ENCODE measurements at regions not wholly inside any gene's neighbourhood (a gene's known extent, or its start where the extent isn't known, plus 50 kb on each side); places are given as distances from the start of the nearest gene placed in this dataset.

GRCh38 chr9:85204176-85204575 is 534.6 kb downstream of the NTRK2 start:
- Histone ChIP-seq H4K20me1 (ENCODE audit: insufficient read depth, low read length) (no peaks in the 10 kb centered on the region), H3K4me1 (ENCODE audit: control insufficient read depth in 1 of 2, insufficient read depth in 2 of 2, low read length in 2 of 2) (no peaks in the 10 kb centered on the region), H3K79me2 (ENCODE audit: insufficient read depth, low read length) (no peaks in the 10 kb centered on the region), H3K27me3 (ENCODE audit: control insufficient read depth in 2 of 2, insufficient read depth in 2 of 2, low read length in 2 of 2) (no peaks in the 10 kb centered on the region), H3K9ac (ENCODE audit: insufficient read depth, low read length, poor library complexity, severe bottlenecking) (no peak overlapping the region), H3K4me3 (replicated peaks in 1 of 3; ENCODE audit: low read depth in 2 of 3, low read length in 3 of 3) (no peak overlapping the region), H2AFZ (ENCODE audit: insufficient read depth, low read depth, low read length, poor library complexity, severe bottlenecking) (no peak overlapping the region), H3K4me2 (replicated peaks; ENCODE audit: extremely low read depth, low read length, poor library complexity, severe bottlenecking) (no peak overlapping the region), H3K27ac (ENCODE audit: low read depth in 1 of 2, low read length in 2 of 2) (no peak overlapping the region), H3K9me3 (replicated peaks in 1 of 2; ENCODE audit: control insufficient read depth in 1 of 2, insufficient read depth in 1 of 2, low read length in 2 of 2) (peaks cover 0 to 5% of the 10 kb centered on the region in 2 donors), H3K36me3 (replicated peaks in 1 of 2; ENCODE audit: control insufficient read depth in 1 of 2, insufficient read depth in 2 of 2, low read length in 2 of 2) (no peaks in the 10 kb centered on the region)
- H3K27ac Mint-ChIP-seq = no peak overlapping the region
- TF ChIP-seq CTCF (IDR thresholded peaks at IDR 0.05) = no peak
- 92% methylated on average over 2 of the region's 3 CpGs for WGBS (ENCODE audit: insufficient coverage)
- no peak for DNase-seq
- no peaks in the 10 kb centered on the region for H3K4me1 Mint-ChIP-seq
- H3K9me3 Mint-ChIP-seq = peaks cover 0 to 11% (median 7%) of the 10 kb centered on the region in 7 donors
- no peaks in the 10 kb centered on the region for H3K36me3 Mint-ChIP-seq
- no peak overlapping the region for H3K4me3 Mint-ChIP-seq
- intact Hi-C loops (cut with micrococcal nuclease) = no loop called here
- no peaks in the 10 kb centered on the region for H3K27me3 Mint-ChIP-seq (ENCODE audit: low read depth in 3 of 3)

DNA sequence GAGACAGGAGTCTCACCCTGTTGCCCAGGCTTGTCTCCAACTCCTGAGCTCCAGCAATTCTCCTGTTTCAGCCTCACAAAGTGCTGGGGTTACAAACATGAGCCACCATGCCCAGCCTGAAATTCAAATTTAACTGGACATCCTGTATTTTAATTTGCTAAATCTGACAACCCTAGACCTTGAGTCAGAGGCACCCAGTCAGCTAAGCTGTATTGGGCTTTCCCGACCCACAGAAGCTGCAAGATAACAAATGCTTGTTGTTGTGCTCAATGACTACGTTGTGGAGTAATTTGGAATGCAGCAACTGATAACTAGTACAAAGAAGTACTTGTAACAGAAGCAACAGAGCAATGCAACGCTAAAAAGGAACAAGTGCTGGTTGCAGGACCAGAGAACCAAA is 533.1 kb downstream of the NTRK2 start:
- TF ChIP-seq CTCF (IDR thresholded peaks at IDR 0.05) = no peak
- no peak overlapping the region for H3K27ac ChIP-seq (ENCODE audit: low read depth in 1 of 2, low read length in 2 of 2)
- H3K9me3 ChIP-seq (replicated peaks in 1 of 2; ENCODE audit: control insufficient read depth in 1 of 2, insufficient read depth in 1 of 2, low read length in 2 of 2) = peaks cover 0 to 5% of the 10 kb centered on the region in 2 donors
- H3K4me1 ChIP-seq (ENCODE audit: control insufficient read depth in 1 of 2, insufficient read depth in 2 of 2, low read length in 2 of 2) = no peaks in the 10 kb centered on the region
- Mint-ChIP-seq H3K4me3 (no peak overlapping the region), H3K9me3 (peaks cover 0 to 18% (median 6%) of the 10 kb centered on the region in 7 donors), H3K4me1 (no peaks in the 10 kb centered on the region), H3K36me3 (no peaks in the 10 kb centered on the region), H3K27me3 (ENCODE audit: low read depth in 3 of 3) (no peaks in the 10 kb centered on the region), H3K27ac (no peak overlapping the region)
- 96% methylated on average over 3 of the region's 3 CpGs for WGBS (ENCODE audit: insufficient coverage)
- H4K20me1 ChIP-seq (ENCODE audit: insufficient read depth, low read length) = no peaks in the 10 kb centered on the region
- H2AFZ ChIP-seq (ENCODE audit: insufficient read depth, low read depth, low read length, poor library complexity, severe bottlenecking) = no peak overlapping the region
- no peak overlapping the region for H3K4me2 ChIP-seq (replicated peaks; ENCODE audit: extremely low read depth, low read length, poor library complexity, severe bottlenecking)
- no peaks in the 10 kb centered on the region for H3K36me3 ChIP-seq (replicated peaks in 1 of 2; ENCODE audit: control insufficient read depth in 1 of 2, insufficient read depth in 2 of 2, low read length in 2 of 2)
- H3K9ac ChIP-seq (ENCODE audit: insufficient read depth, low read length, poor library complexity, severe bottlenecking) = no peak overlapping the region
- H3K79me2 ChIP-seq (ENCODE audit: insufficient read depth, low read length) = no peaks in the 10 kb centered on the region
- H3K4me3 ChIP-seq (replicated peaks in 1 of 3; ENCODE audit: low read depth in 2 of 3, low read length in 3 of 3) = no peak overlapping the region
- intact Hi-C loops (cut with micrococcal nuclease) = no loop called here
- no peak for DNase-seq
- no peaks in the 10 kb centered on the region for H3K27me3 ChIP-seq (ENCODE audit: control insufficient read depth in 2 of 2, insufficient read depth in 2 of 2, low read length in 2 of 2)

All from CD14-positive monocyte (primary cell).